HCT116 (cell line): ENCODE measurements at regions not wholly inside any gene's neighbourhood (a gene's known extent, or its start where the extent isn't known, plus 50 kb on each side); places are given as distances from the start of the nearest gene placed in this dataset.

Experiments used
- ATAC-seq: fragments of 200-7000 bp; cut with Tn5 transposase; 2 replicates; pipeline ENCODE4 v1.9.1; 2020; ENCODE audit warnings: mild to moderate bottlenecking, moderate library complexity
- BruUV-seq: library from RNA; stranded (reverse); fragments of 400-500 nt; replicated peaks from 2 replicates; lab custom pipeline; 2021; lab: Mats Ljungman, UMichigan
- CTCF ChIA-PET: fragments of 300-600 bp; sonication (Branson Sonifier 250); formaldehyde crosslinking; loops from one replicate; lab custom pipeline; 2021; ENCODE audit warnings: antibody characterized with exemption; lab: Charles Lee
- POLR2A ChIA-PET: fragments of 300-600, 350-600 bp; sonication (Branson Sonifier 250); formaldehyde crosslinking; loops from one replicate; lab custom pipeline; 2021; ENCODE audit warnings: antibody characterized with exemption; lab: Charles Lee
- RAD21 ChIA-PET, 2 experiments: fragments of 300-600 bp; sonication (Branson Sonifier 250); formaldehyde crosslinking; loops; one replicate each; lab custom pipeline; 2023; ENCODE audit warnings: low total read pairs in 2 of 2; ENCODE audit not compliant: uncharacterized antibody in 2 of 2, unreplicated experiment in 2 of 2, low non-redundant PET in 1 of 2; lab: Charles Lee
- DNase-seq: peaks from one replicate; pipeline ENCODE4 v3.0.0-alpha.2; 2010; ENCODE audit warnings: low read depth, low spot score
- H2AFZ ChIP-seq: fragments of 200-600 bp; shearing (Covaris generic), sonication (generic); 2 replicates; pipeline ENCODE4 v1.6.1; 2017; ENCODE audit warnings: low read depth, mixed run types, mixed read lengths, antibody characterized with exemption, low read length; ENCODE audit not compliant: poor library complexity, severe bottlenecking
- H3K27ac ChIP-seq: 2 replicates; pipeline ENCODE4 v1.5.1; 2012; ENCODE audit warnings: low read depth, low read length
- H3K27me3 ChIP-seq: fragments of 200-600 bp; sonication (generic); 2 replicates; pipeline ENCODE4 v1.6.1; 2016; ENCODE audit warnings: mixed run types, low read length, mixed read lengths; ENCODE audit not compliant: insufficient read depth
- H3K36me3 ChIP-seq, 2 experiments: fragments of 200-500 bp in 1 of 2; fragments of 200-600 bp in 1 of 2; sonication (Bioruptor generic) in 1 of 2; sonication (generic) in 1 of 2; 2 replicates each; pipeline versions ENCODE4 v1.5.1 to v1.6.1; 2014 to 2016; ENCODE audit warnings: low read length in 2 of 2, inconsistent platforms in 1 of 2, mixed read lengths in 1 of 2, mixed run types in 1 of 2; ENCODE audit not compliant: insufficient read depth in 2 of 2, control insufficient read depth in 1 of 2
- H3K4me1 ChIP-seq, 2 experiments: fragments of 200-600 bp in 1 of 2; sonication (generic) in 1 of 2; 2 replicates each; pipeline versions ENCODE4 v1.5.1 to v1.6.1; 2012 to 2017; ENCODE audit warnings: low read length in 2 of 2, inconsistent platforms in 1 of 2, mild to moderate bottlenecking in 1 of 2, mixed read lengths in 1 of 2, mixed run types in 1 of 2, moderate library complexity in 1 of 2; ENCODE audit not compliant: insufficient read depth in 2 of 2, control insufficient read depth in 1 of 2
- H3K4me2 ChIP-seq: fragments of 200-600 bp; sonication (generic); 2 replicates; pipeline ENCODE4 v1.6.1; 2017; ENCODE audit warnings: mixed run types, low read length, mixed read lengths
- H3K4me3 ChIP-seq, 2 experiments: fragments of 200-600 bp in 1 of 2; sonication (generic) in 1 of 2; replicated peaks in 1 of 2; 2 replicates each; pipeline ENCODE4 v1.5.1; 2011 to 2016; ENCODE audit warnings: low read length in 2 of 2, control low read depth in 1 of 2, low read depth in 1 of 2, mild to moderate bottlenecking in 1 of 2, mixed read lengths in 1 of 2, mixed run types in 1 of 2
- H3K79me2 ChIP-seq: fragments of 200-600 bp; sonication (generic); 2 replicates; pipeline ENCODE4 v1.6.1; 2017; ENCODE audit warnings: mild to moderate bottlenecking, mixed run types, low read length, moderate library complexity, mixed read lengths; ENCODE audit not compliant: insufficient read depth
- H3K9ac ChIP-seq: fragments of 200-600 bp; sonication (generic); 2 replicates; pipeline ENCODE4 v1.6.1; 2016; ENCODE audit warnings: low read length, mixed read lengths
- H3K9me2 ChIP-seq: fragments of 200-600 bp; sonication (generic), shearing (Covaris generic); 2 replicates; pipeline ENCODE4 v1.6.1; 2017; ENCODE audit warnings: mixed run types, mild to moderate bottlenecking, moderate library complexity; ENCODE audit not compliant: insufficient read depth
- H3K9me3 ChIP-seq, 2 experiments: fragments of 200-500 bp in 1 of 2; fragments of 200-600 bp in 1 of 2; sonication (Bioruptor generic) in 1 of 2; sonication (generic) in 1 of 2; 2 replicates each; pipeline ENCODE4 v1.6.1; 2014 to 2017; ENCODE audit warnings: low read length in 2 of 2, mixed read lengths in 2 of 2, inconsistent platforms in 1 of 2, low read depth in 1 of 2, mild to moderate bottlenecking in 1 of 2, mixed run types in 1 of 2, moderate library complexity in 1 of 2; ENCODE audit not compliant: control insufficient read depth in 1 of 2, insufficient read depth in 1 of 2
- H4K20me1 ChIP-seq: fragments of 200-600 bp; sonication (generic), shearing (Covaris generic); 2 replicates; pipeline ENCODE4 v1.6.1; 2017; ENCODE audit warnings: mixed run types, mild to moderate bottlenecking, moderate library complexity; ENCODE audit not compliant: insufficient read depth
- CBX3 ChIP-seq: IDR thresholded peaks from 2 replicates; pipeline ENCODE4 v1.6.1; 2012; ENCODE audit warnings: low read depth
- CEBPB ChIP-seq: IDR thresholded peaks from 2 replicates; pipeline ENCODE4 v1.6.1; 2012; ENCODE audit warnings: low read depth
- EGR1 ChIP-seq: IDR thresholded peaks from 2 replicates; pipeline ENCODE4 v1.6.1; 2012; ENCODE audit warnings: low read depth
- ELF1 ChIP-seq: IDR thresholded peaks from 2 replicates; pipeline ENCODE4 v1.6.1; 2012; ENCODE audit warnings: low read depth, borderline replicate concordance
- EZH2 ChIP-seq: fragments of 200-600 bp; sonication (generic); IDR thresholded peaks from 2 replicates; pipeline ENCODE4 v1.6.1; 2017; ENCODE audit warnings: antibody characterized with exemption, mixed run types
- EZH2phosphoT487 ChIP-seq: fragments of 200-600 bp; IDR thresholded peaks from 2 replicates; pipeline ENCODE4 v1.6.1; 2018; ENCODE audit warnings: antibody characterized with exemption, borderline replicate concordance
- JUND ChIP-seq: IDR thresholded peaks from 2 replicates; pipeline ENCODE4 v1.6.1; 2012
- POLR2AphosphoS5 ChIP-seq: IDR thresholded peaks from 2 replicates; pipeline ENCODE4 v1.6.1; 2011; ENCODE audit warnings: mild to moderate bottlenecking, low read depth, low read length, moderate library complexity
- RAD21 ChIP-seq: IDR thresholded peaks from 2 replicates; pipeline ENCODE4 v1.6.1; 2012; ENCODE audit warnings: low read depth, mild to moderate bottlenecking
- SRF ChIP-seq: IDR thresholded peaks from 2 replicates; pipeline ENCODE4 v1.6.1; 2012; ENCODE audit warnings: low read depth
- TCF7L2 ChIP-seq: IDR thresholded peaks from 2 replicates; pipeline ENCODE4 v1.7.0; 2011; ENCODE audit warnings: borderline replicate concordance, inconsistent platforms; ENCODE audit not compliant: insufficient read depth, insufficient read length; ENCODE audit errors: extremely low read depth
- ZFX ChIP-seq: fragments of 450-650 bp; IDR thresholded peaks from 2 replicates; pipeline ENCODE4 v1.6.1; 2017
- ZNF274 ChIP-seq: fragments of 200-500 bp; sonication (Bioruptor generic); IDR thresholded peaks from 2 replicates; pipeline ENCODE4 v1.6.1; 2014; ENCODE audit warnings: mild to moderate bottlenecking, low read depth, low read length, inconsistent platforms
- intact Hi-C: fragments of 100-400 bp; cut with micrococcal nuclease; formaldehyde crosslinking; loops from 2 replicates; pipeline ENCODE4 v1.10.0; 2022
- TF ChIP-seq, protein P1 (sequence below): IDR thresholded peaks from 2 replicates; pipeline ENCODE4 v1.6.1; 2012
- TF ChIP-seq, protein P2 (sequence below): IDR thresholded peaks from 2 replicates; pipeline ENCODE4 v1.6.1; 2012
- TF ChIP-seq, protein P3 (sequence below): IDR thresholded peaks from 2 replicates; pipeline ENCODE4 v1.6.1; 2012; ENCODE audit warnings: low read depth
- TF ChIP-seq, protein P4 (sequence below): IDR thresholded peaks from 2 replicates; pipeline ENCODE4 v1.6.1; 2011; ENCODE audit warnings: mild to moderate bottlenecking, low read length, moderate library complexity; ENCODE audit not compliant: insufficient replicate concordance; ENCODE audit errors: extremely low read depth

DNA sequence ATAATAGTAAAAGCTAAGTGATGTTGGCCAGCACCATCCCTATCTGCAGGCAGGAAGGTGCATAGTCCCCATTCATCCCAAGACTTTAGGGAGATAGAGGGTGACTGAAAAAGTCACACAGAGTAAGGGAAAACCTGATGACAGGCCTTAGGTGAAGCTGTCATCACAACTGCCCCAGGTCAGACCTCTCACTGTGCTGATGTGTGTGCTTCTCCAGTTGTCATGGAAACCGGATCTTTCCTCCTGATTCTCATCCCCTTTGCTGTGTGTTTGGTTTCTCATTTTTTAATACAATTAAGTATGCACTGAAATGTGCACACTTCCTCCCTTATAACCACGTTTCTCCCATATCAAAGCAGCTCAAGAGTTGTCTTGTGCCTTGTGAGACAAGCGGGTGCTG, 135.1 kb upstream of the ANKFN1 start:
- no peak for TF ChIP-seq EZH2
- TF ChIP-seq EZH2phosphoT487: no peak
- TF ChIP-seq, protein P1, sequence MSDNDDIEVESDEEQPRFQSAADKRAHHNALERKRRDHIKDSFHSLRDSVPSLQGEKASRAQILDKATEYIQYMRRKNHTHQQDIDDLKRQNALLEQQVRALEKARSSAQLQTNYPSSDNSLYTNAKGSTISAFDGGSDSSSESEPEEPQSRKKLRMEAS: no peak
- TF ChIP-seq CEBPB: no peak
- no peak for TF ChIP-seq SRF
- TF ChIP-seq ZNF274: no peak
- TF ChIP-seq CBX3: no peak
- TF ChIP-seq, protein P2, sequence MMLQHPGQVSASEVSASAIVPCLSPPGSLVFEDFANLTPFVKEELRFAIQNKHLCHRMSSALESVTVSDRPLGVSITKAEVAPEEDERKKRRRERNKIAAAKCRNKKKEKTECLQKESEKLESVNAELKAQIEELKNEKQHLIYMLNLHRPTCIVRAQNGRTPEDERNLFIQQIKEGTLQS: no peak
- TF ChIP-seq ELF1: no peak
- no peak for TF ChIP-seq POLR2AphosphoS5
- TF ChIP-seq ZFX: no peak
- no peak for TF ChIP-seq RAD21
- H4K20me1 ChIP-seq: no peaks in the 10 kb centered on the region
- ChIA-PET POLR2A (no interaction called here), RAD21 (no interaction called here), CTCF (no interaction called here)
- intact Hi-C loops: no loop called here
- H3K27me3 ChIP-seq: peaks cover 46% of the 10 kb centered on the region
- H2AFZ ChIP-seq: no peak overlapping the region
- H3K27ac ChIP-seq: no peak overlapping the region
- no peaks in the 10 kb centered on the region for H3K36me3 ChIP-seq
- H3K4me3 ChIP-seq: no peak overlapping the region
- no peaks in the 10 kb centered on the region for H3K9me2 ChIP-seq
- H3K9me3 ChIP-seq: no peaks in the 10 kb centered on the region
- no peaks in the 10 kb centered on the region for H3K4me1 ChIP-seq
- no TSS peak for BruUV-seq
- H3K4me2 ChIP-seq: no peak overlapping the region
- no peak overlapping the region for H3K9ac ChIP-seq
- ATAC-seq: no peak
- no peaks in the 10 kb centered on the region for H3K79me2 ChIP-seq
- DNase-seq: no peak

DNA sequence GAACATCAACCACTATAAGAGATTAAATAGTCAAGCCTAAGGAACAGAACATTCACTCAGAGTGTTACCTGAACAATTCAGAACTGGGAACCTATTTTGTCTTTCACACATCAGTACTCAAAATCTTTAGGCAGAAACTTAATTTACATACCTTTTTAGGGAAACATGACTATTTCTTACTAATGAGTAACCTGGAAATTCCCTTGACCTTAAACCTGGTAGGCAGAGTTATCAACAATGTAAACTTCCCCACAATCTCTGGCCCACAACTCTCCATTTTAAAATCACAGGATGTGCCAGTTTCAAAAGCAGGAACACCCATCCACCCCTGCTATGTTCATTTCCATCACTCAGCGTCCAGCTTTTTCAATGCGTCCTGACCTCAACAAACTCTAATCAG, 132.9 kb upstream of the ANKFN1 start:
- no peak overlapping the region for H3K4me2 ChIP-seq
- peaks cover 46% of the 10 kb centered on the region for H3K27me3 ChIP-seq
- no peak overlapping the region for H3K27ac ChIP-seq
- no peaks in the 10 kb centered on the region for H3K9me3 ChIP-seq
- DNase-seq (no peak), ATAC-seq (no peak)
- BruUV-seq: no TSS peak
- ChIA-PET CTCF (no interaction called here), POLR2A (no interaction called here), RAD21 (no interaction called here)
- intact Hi-C loops: no loop called here
- no peak overlapping the region for H3K9ac ChIP-seq
- no peaks in the 10 kb centered on the region for H3K9me2 ChIP-seq
- no peak overlapping the region for H2AFZ ChIP-seq
- no peaks in the 10 kb centered on the region for H3K4me1 ChIP-seq
- no peaks in the 10 kb centered on the region for H3K36me3 ChIP-seq
- H4K20me1 ChIP-seq: no peaks in the 10 kb centered on the region
- no peaks in the 10 kb centered on the region for H3K79me2 ChIP-seq
- H3K4me3 ChIP-seq: no peak overlapping the region
- TF ChIP-seq, protein P3, sequence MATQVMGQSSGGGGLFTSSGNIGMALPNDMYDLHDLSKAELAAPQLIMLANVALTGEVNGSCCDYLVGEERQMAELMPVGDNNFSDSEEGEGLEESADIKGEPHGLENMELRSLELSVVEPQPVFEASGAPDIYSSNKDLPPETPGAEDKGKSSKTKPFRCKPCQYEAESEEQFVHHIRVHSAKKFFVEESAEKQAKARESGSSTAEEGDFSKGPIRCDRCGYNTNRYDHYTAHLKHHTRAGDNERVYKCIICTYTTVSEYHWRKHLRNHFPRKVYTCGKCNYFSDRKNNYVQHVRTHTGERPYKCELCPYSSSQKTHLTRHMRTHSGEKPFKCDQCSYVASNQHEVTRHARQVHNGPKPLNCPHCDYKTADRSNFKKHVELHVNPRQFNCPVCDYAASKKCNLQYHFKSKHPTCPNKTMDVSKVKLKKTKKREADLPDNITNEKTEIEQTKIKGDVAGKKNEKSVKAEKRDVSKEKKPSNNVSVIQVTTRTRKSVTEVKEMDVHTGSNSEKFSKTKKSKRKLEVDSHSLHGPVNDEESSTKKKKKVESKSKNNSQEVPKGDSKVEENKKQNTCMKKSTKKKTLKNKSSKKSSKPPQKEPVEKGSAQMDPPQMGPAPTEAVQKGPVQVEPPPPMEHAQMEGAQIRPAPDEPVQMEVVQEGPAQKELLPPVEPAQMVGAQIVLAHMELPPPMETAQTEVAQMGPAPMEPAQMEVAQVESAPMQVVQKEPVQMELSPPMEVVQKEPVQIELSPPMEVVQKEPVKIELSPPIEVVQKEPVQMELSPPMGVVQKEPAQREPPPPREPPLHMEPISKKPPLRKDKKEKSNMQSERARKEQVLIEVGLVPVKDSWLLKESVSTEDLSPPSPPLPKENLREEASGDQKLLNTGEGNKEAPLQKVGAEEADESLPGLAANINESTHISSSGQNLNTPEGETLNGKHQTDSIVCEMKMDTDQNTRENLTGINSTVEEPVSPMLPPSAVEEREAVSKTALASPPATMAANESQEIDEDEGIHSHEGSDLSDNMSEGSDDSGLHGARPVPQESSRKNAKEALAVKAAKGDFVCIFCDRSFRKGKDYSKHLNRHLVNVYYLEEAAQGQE: no peak
- TF ChIP-seq SRF (no peak), TCF7L2 (no peak), EGR1 (no peak), CBX3 (no peak), JUND (no peak), EZH2phosphoT487 (no peak), EZH2 (no peak), POLR2AphosphoS5 (no peak)
- TF ChIP-seq, protein P4, sequence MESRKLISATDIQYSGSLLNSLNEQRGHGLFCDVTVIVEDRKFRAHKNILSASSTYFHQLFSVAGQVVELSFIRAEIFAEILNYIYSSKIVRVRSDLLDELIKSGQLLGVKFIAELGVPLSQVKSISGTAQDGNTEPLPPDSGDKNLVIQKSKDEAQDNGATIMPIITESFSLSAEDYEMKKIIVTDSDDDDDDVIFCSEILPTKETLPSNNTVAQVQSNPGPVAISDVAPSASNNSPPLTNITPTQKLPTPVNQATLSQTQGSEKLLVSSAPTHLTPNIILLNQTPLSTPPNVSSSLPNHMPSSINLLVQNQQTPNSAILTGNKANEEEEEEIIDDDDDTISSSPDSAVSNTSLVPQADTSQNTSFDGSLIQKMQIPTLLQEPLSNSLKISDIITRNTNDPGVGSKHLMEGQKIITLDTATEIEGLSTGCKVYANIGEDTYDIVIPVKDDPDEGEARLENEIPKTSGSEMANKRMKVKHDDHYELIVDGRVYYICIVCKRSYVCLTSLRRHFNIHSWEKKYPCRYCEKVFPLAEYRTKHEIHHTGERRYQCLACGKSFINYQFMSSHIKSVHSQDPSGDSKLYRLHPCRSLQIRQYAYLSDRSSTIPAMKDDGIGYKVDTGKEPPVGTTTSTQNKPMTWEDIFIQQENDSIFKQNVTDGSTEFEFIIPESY: no peak
